Bone marrow (tissue), 2 donors: ENCODE measurements at regions not wholly inside any gene's neighbourhood (a gene's known extent, or its start where the extent isn't known, plus 50 kb on each side); places are given as distances from the start of the nearest gene placed in this dataset.

Experiments used
- DNase-seq, 2 donors: peaks; one replicate each; lab custom pipeline; 2025; lab: John Stamatoyannopoulos, UW

- no peak for DNase-seq
These were observed 72.7 kb upstream of the AKAP13 start for GRCh38 chr15:85307687-85308045.

- no peak for DNase-seq
These were observed 68.8 kb upstream of the AKAP13 start for GRCh38 chr15:85311647-85312046.

- no peak for DNase-seq
These were observed 67.9 kb upstream of the AKAP13 start for GRCh38 chr15:85312486-85312885.

GRCh38 chr15:85312929-85313331, 67.5 kb upstream of the AKAP13 start:
- DNase-seq, result peak in 1 of 2 donors; percentile 11

- no peak for DNase-seq
These were observed 67.1 kb upstream of the AKAP13 start for GRCh38 chr15:85313339-85313738.

- no peak for DNase-seq
These were observed 66.3 kb upstream of the AKAP13 start for GRCh38 chr15:85314146-85314545.

GRCh38 chr15:85314633-85315032, 65.8 kb upstream of the AKAP13 start:
- no peak for DNase-seq

GRCh38 chr15:85316244-85316934, 64.0 kb upstream of the AKAP13 start:
- DNase-seq, result peak in 1 of 2 donors; percentile 33

GRCh38 chr15:85318048-85318731, 62.2 kb upstream of the AKAP13 start:
- peak in 1 of 2 donors; percentile 59 for DNase-seq

GRCh38 chr15:85318732-85319076, 61.7 kb upstream of the AKAP13 start:
- DNase-seq, result no peak

- no peak for DNase-seq
These were observed 56.2 kb upstream of the AKAP13 start for GRCh38 chr15:85324202-85324601.

- no peak for DNase-seq
These were observed 54.6 kb upstream of the AKAP13 start for GRCh38 chr15:85325834-85326233.

GRCh38 chr15:85326291-85326690, 54.1 kb upstream of the AKAP13 start:
- no peak for DNase-seq

GRCh38 chr15:85327820-85328219, 52.6 kb upstream of the AKAP13 start:
- DNase-seq, result no peak

- peak in 1 of 2 donors; percentile 61 for DNase-seq
These were observed 50.6 kb upstream of the AKAP13 start for GRCh38 chr15:85329561-85330422.
